ENCODE measurements at regions not wholly inside any gene's neighbourhood (a gene's known extent, or its start where the extent isn't known, plus 50 kb on each side); places are given as distances from the start of the nearest gene placed in this dataset.
"Not testable (repeated sequence)": the region's sequence is repeated elsewhere in the genome, so short reads cannot be mapped to it uniquely, and the experiment has no call there.

DNA sequence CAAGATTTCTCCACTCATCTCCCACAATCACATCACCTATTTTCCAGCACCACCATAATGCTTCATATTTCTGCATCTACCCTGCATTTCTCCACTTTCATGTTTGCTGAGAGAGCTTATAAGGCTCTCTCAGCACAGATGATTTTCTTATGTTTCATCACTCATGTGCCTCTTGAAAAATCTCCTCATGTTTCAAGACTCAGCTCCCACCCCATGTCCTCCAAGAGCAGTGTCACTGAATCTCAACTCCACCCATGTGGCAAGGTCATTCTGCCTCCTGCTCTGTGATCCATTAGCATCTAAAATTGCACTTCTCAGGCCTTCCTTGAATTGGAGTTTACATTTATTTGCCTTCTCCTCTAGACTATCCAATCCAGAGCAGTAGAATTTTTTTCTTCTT is 178.7 kb upstream of the IRAK1BP1 start:
- DNase-seq, result no peak

DNA sequence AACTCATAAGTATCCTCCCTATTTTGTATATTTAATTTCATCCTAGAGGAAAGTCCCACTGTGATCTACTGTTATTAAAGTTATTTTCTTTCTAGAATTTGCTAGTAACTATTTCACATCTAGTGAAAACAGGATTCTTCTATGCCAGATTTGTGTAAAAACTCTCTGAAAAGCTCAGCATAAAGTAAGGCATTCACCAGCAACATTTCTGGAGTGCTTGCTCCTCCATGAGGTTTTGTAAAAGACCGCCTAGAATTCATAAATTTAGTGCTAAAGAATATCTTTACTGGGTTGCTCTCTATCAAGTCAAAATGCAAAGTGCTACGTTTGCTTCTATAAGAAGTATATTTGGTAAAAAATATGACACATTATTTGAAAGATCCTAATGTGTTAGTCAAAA is 173.5 kb upstream of the IRAK1BP1 start:
- no peak for DNase-seq

DNA sequence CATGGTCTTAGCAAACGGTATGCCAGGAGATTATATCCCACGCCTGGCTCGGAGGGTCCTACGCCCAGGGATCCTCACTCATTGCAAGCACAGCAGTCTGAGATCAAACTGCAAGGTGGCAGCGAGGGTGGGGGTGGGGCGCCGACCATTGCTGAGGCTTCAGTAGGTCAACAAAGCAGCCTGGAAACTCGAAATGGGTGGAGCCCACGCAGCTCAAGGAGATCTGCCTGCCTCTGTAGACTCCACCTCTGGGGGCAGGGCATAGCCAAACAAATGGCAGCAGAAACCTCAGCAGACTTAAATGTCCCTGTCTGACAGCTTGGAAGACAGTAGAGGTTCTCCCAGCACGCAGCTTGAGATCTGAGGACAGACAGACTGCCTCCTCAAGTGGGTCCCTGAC is 172.7 kb upstream of the IRAK1BP1 start:
- not testable (repeated sequence) for DNase-seq

DNA sequence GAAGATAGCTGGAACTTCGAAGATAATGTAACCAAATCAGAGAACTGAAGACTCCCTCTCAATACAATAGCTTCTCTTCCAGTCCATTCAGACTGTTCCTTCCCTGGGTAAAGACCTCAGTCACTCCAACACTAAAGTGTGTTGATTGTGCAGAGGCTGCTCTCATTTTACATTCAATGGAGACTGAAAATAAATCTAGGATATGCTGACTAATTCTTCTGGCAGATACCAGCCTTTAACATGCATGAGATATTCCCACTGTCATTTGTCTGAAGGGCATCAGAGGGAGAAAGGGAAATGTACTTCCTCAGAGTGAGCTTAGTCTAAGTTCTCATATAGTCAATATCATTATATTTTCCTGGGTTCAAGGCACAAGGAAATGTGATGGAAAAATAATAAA is 166.4 kb upstream of the IRAK1BP1 start:
- no peak for DNase-seq

DNA sequence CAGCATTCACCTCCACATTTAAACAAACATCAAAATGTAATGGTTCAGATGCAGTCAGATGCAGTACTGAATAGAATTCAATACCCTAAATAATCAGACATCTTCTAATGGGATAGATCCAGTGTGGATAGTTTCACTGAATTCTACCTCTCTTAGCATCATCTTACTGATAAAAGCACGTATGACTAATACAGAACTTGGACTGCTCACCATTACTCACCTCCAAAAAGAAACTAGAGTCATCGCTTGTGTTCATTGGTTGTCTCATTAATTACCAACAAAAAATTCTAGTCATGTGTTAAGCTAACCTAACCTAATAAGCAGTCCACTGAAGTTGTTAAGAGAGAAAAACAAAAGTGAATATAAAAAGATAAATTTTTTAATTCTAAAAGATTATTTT is 165.9 kb upstream of the IRAK1BP1 start:
- no peak for DNase-seq

DNA sequence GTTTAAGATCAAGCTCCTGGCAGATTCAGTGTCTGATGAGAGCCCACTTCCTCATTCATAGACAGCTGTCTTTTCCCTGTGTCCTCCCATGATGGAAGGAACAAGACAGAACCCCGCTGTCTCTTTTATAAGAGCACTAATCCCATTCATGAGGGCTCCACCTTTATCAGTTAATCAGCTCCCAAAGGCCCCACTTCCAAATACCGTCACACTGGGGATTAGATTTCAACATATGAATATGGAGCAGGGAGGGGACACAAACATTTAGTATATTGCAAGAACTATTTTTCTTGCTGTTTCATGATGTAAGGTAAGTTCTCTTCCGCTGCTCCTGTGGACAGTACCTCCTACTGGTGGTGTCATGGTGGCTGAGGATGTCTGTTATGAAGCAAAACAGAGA is 158.3 kb upstream of the IRAK1BP1 start:
- no peak for DNase-seq

DNA sequence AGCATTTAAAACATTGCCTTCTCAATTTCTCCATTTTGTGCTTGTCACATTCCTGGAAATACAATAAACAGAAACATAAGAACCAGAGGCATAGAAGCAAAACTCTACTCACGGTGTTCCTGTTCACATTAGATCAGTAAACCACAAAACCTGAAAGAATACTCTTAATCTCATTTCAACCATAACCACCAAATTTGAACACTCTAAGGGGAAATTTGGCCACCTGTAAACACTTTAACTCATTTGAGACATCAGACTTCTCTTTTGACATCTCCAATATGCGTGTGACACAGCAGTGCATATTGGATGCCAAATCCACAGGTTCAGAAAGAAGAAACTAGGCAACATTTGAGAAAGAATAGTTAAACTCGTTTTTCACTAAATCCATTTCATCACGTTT is 153.8 kb upstream of the IRAK1BP1 start:
- no peak for DNase-seq

DNA sequence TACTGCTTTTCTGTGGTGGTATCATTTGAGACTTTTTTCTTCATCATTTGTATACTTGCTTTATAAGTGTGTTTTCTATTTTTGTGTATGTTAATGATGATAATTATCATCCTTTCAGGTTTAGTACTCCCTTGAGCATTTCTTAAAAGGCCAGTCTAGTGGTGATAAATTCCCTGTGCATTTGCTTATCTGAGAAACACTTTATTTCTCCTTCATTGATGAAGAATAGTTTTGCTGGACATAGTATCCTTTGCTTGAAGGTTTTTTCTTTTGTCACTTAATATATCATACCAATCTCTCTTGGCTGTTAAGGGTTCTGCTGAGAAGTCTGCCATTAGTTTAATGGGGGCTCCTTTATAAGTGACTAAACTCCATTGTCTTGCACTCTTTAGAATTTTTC is 123.2 kb upstream of the IRAK1BP1 start:
- DNase-seq, result no peak

DNA sequence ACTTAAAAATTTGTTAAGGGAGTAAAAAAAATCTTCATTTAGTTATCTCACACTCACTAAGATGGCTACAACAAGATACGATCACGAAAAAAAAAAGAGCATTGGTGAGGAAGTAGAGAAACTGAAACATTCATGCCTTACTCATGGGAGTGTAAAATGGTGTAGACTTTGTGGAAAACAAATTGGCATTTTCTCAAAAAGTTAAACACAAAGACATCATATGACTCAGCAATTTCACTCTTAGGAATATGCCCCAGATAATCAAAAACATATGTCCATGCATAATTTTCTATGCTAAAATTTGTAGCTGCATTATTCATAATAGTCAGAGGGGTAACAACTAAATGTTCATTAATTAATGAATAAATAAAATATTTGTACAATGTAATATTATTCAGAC is 120.9 kb upstream of the IRAK1BP1 start:
- no peak for DNase-seq

DNA sequence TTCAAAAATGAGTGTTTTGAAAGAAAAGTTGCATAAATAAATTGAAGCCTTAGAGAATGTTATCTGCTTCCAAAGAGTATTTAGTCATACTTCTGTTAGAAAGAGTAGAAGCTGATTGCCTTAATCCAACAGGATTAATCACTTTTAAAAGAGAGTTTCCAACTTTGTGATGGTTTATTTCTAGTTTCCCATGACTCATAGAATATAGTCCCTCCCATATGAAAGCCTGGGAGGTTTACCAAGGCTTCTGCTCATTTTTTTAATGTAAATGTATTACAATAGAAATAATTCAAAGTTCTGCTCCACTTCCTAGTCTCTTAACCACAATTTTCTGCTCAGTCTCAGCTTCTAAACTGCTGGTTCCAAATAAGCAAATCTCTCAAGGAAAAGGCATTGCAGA is 118.0 kb upstream of the IRAK1BP1 start:
- no peak for DNase-seq

DNA sequence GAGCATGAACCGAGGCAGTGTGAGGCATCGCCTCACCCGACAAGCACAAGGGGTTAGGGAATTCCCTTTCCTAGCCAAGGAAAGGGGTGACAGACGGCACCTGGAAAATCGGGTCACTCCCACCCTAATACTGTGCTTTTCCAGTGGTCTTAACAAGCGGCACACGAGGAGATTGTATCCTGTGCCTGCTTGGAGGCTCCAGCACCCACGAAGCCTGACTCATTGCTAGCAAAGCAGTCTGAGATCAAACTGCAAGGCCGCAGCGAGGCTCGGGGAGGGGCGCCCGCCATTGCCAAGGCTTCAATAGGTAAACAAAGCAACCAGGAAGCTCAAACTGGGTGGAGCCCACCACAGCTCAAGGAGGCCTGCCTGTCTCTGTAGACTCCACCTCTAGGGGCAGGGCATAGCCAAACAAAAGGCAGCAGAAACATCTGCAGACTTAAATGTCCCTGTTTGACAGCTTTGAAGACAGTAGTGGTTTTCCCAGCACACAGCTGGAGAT is 109.0 kb upstream of the IRAK1BP1 start:
- DNase-seq, result not testable (repeated sequence)

DNA sequence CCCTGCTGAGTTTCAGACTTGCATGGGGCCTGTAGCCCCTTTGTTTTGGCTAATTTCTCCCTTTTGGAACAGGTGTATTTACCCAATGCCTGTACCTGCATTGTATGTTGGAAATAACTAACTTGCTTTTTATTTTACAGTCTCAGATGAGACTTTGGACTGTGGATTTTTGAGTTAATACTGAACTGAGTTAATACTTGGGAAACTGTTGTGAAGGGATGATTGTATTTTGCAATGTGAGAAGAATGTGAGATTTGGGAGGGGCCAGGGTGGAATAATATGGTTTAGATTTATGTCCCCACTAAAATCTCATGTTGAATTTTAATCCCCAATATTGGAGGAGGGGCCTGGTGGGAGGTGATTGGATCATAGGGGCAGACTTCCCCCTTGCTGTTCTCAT is 99.1 kb upstream of the IRAK1BP1 start:
- DNase-seq, result no peak

DNA sequence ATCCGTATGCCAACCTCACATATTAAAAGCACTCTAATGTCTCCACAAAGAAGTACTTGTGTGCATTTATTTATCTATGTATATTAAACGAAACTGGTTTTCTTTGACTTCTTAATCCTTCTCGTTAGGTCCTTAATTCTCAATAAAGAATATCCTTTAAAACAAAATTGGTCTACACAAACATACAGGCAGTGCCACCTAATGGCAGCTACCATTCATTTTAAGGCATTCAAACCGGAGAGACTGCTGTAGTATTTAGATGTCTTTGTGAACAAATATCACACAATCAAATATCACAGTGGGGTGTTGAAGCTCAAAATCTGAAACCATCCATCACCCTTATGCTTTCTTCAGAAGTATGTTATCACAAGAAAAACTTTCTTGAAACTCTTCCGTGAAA is 96.6 kb upstream of the IRAK1BP1 start:
- DNase-seq, result no peak

DNA sequence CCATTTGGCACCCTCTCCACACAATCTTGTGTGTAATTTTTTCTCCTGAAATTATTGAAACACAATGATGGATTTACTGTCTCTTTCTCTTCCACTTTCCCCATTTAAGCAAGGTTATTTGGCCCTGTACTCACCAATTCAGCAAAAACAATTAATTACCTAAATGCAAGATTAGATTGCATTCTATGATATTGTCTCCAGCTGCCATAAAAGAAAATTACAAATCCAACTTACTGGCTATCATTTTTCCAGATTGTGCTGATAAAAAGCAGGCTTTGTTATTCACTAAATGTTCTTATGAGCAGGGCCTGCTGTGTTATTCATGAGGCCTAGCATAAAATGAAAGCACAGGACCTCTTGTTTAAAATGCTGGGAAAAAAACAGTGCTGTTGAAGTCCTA is 95.8 kb upstream of the IRAK1BP1 start:
- peak; percentile 18 for DNase-seq

DNA sequence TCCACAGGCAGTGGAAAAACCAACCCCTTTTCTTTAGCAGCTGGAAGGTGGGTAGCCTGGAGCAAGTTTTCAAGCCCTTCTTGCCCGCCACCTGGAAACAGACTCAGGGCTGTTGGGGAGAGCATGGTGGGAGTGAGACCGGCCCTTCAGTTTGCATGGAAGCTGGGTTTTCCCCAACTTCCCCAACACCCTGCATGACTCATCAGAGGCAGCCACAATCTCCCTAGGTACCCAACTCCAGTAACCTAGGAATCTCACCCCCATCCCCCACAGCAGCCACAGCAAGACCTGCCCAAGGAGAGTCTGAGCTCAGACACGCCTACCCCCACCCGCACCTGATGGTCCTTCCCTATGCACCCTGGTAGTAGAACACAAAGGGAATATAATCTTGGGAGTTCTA is 86.3 kb upstream of the IRAK1BP1 start:
- DNase-seq, result no peak

DNA sequence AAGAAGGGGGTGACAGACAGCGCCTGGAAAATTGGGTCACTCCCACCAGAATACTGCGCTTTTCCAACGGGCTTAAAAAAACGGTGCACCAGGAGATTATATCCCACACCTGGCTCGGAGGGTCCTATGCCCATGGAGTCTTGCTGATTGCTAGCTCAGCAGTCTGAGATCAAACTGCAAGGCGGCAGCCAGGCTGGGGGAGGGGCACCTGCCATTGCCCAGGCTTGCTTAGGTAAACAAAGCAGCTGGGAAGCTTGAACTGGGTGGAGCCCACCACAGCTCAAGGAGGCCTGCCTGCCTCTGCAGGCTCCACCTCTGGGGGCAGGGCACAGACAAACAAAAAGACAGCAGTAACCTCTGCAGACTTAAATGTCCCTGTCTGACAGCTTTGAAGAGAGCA is 84.0 kb upstream of the IRAK1BP1 start:
- DNase-seq, result not testable (repeated sequence)

DNA sequence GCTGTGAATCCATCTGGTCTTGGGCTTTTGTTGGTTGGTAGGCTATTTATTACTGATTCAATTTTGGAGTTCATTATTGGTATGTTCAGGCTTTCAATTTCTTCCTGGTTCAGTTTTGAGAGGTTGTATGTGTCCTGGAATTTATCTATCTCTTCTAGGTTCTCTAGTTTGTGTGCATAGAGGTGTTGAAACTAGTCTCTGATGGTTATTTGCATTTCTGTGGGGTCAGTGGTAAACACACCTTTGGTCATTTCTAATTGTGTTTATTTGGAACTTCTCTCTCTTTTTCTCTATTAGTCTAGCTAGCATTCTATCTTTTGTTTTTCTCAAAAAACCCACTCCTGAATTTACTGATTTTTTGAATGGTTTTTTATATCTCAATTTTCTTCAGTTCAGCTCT is 70.1 kb upstream of the IRAK1BP1 start:
- DNase-seq, result no peak

DNA sequence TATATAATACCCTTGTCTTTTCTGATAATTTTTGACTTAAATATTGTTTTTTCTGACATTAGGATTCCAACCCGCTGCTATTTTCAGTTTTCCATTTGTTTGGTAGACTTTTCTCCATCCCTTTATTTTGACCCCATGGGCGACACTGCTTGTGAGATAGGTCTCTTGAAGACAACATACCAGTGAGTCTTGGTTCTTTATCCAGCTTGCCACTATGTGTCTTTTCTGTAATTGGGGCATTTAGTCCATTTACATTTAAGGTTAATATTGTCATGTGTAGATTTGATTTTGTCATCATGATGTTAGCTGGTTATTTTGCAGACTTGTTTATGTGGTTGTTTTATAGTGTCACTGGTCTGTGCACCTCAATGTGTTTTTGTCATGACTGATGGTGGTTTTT is 67.7 kb upstream of the IRAK1BP1 start:
- DNase-seq, result no peak

DNA sequence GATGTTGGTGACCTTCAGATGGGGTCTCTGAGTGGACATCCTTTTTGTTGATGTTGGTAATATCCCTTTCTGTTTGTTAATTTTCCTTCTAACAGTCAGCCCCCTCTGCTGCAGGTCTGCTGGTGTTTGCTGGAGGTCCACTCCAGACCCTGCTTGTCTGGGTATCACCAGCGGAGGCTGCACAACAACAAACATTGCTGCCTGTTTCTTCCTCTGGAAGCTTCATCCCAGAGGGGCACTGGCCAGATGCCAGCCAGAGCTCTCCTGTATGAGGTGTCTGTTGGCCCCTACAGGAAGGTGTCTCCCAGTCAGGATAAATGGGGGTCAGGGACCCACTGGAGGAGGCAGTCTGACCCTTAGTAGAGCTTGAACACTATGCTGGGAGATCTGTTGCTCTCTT is 60.6 kb upstream of the IRAK1BP1 start:
- DNase-seq, result not testable (repeated sequence)

DNA sequence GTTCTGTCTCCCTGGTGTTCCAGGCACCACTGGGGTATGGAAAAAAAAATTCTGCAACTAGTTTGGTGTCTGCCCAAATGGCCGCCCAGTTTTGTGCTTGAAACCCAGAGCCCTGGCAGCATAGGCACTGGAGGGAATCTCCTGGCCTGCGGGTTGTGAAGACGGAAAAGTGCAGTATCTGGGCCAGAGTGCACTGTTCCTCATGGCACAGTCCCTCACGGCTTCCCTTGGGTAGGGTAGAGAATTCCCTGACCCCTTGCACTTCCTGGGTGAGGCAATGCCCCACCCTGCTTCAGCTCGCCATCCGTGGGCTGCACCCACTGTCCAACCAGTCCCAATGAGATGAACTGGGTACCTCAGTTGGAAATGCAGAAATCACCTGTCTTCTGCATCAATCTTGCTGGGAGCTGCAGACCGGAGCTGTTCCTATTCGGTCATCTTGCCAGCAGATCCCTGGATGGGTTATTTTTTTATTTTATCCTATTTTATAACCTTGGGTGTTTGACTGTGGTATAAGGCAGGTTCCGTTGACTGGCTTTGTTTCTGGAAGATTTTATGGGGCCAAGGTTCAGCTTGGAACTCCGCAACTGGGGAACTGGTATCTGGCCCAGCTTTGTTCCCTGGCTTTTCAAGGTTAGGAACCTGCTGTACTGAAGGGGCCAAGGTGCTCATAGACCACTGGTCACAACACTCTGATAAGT is 59.5 kb upstream of the IRAK1BP1 start:
- DNase-seq, result not testable (repeated sequence)

DNA sequence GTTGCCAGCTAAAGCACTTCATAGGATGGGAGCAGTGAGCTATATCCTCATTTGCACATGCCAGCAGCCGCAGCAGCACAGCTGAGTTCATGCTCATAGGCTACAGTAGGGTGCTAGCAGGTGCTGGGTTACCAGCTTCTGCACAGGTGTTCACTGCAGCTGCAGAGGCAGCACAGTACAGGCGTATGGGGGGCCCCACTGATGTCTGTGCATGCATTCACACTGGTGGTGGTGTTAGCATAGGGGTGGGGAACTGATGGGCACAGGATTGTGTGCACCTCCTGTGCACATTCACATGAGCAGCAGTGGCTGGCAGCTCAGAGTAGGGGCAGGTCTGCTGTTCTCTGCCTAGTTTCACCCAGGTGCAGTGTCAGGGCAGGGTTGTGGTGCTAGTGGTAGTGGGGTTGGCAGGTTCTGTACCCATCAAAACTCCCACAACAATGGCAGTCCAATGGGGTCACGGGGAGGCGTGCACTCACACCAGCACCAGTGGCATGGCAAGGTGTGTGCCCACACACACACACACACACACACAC is 58.9 kb upstream of the IRAK1BP1 start:
- no peak for DNase-seq

DNA sequence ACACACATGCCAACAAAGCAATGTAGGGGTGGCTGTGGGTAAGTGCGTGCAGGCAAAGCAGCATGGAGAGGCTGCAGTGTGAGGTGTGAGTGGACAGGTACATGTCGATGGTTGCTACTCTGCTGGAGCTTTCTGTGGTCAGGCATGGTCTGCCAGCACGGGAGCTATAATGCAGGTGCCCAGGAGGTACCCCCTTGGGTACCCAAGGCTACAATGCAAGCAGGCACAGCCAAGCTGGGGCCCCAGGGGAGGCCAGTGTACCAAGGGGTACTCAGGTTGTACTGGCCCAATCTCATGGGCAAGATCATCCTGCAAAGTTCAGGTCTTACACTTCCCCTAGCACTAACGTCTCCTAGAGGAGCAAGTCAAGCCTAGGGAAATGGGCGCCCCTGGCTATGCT is 58.4 kb upstream of the IRAK1BP1 start:
- DNase-seq, result no peak

DNA sequence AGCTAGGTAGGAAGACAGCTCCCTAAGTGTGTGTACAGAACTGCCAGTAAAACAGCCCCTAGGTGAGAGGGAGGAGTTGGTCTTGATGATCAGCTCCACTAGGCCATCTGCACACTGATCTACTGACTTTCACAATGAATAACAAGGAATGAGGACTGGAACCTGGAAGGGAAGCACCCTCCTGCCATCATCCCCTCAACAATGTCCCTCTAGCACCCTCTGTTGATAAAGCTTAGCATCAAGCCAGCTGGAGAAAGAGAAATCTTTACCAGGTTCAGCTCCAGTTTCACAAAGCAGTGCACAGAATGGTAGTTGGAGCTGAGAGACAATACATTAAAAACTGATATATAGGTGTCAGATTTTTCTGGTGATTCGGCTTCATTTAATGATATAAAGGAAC is 57.2 kb upstream of the IRAK1BP1 start:
- DNase-seq, result peak; percentile 68

DNA sequence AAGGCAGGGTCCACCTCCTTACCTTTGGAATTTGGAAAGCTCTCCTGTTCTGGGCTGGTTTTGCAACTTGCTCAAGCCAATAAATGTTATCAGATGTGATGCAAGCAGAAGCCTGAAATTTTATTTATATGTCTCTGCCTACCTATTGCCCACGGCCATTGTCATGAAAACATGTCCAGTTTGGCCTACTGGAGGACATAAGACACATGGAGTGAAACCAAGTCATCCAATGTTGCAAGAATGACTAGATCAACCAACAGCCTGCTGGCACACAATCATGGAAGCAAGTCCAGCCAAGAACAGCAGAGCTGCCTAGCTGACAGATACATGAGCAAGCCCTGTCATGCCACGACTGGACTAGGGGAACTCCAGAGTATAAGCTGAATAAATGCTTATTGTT is 56.7 kb upstream of the IRAK1BP1 start:
- no peak for DNase-seq

Measured in NCI-H146 (cell line).